ENCODE measurements at regions not wholly inside any gene's neighbourhood (a gene's known extent, or its start where the extent isn't known, plus 50 kb on each side); places are given as distances from the start of the nearest gene placed in this dataset.

GRCh38 chr7:96638669-96639068, 71.0 kb downstream of the SEM1 start:
- no peak for DNase-seq

- no peak for DNase-seq
These were observed 72.1 kb downstream of the SEM1 start for GRCh38 chr7:96637522-96637921.

GRCh38 chr7:96636979-96637378, 72.7 kb downstream of the SEM1 start:
- DNase-seq: no peak

- DNase-seq: peak; percentile 81
These were observed 73.2 kb downstream of the SEM1 start for GRCh38 chr7:96636342-96636860.

- no peak for DNase-seq
These were observed 79.8 kb downstream of the SEM1 start for GRCh38 chr7:96629884-96630283.

GRCh38 chr7:96624954-96625353, 84.7 kb downstream of the SEM1 start:
- no peak for DNase-seq

- no peak for DNase-seq
These were observed 87.7 kb downstream of the SEM1 start for GRCh38 chr7:96621932-96622331.

GRCh38 chr7:96614154-96614867, 95.3 kb downstream of the SEM1 start:
- DNase-seq: no peak

GRCh38 chr7:96612034-96612433, 97.6 kb downstream of the SEM1 start:
- no peak for DNase-seq

GRCh38 chr7:96605045-96605716, 104.5 kb downstream of the SEM1 start:
- DNase-seq: no peak

- DNase-seq: no peak
These were observed 110.2 kb downstream of the SEM1 start for GRCh38 chr7:96599288-96599936.

- no peak for DNase-seq
These were observed 111.2 kb downstream of the SEM1 start for GRCh38 chr7:96598421-96598820.

- DNase-seq: no peak
These were observed 113.4 kb downstream of the SEM1 start for GRCh38 chr7:96596120-96596826.

- no peak for DNase-seq
These were observed 117.6 kb downstream of the SEM1 start for GRCh38 chr7:96591900-96592676.

- no peak for DNase-seq
These were observed 118.3 kb downstream of the SEM1 start for GRCh38 chr7:96591159-96591899.

GRCh38 chr7:96589038-96589437, 120.6 kb downstream of the SEM1 start:
- no peak for DNase-seq

GRCh38 chr7:96579119-96579518, 130.5 kb downstream of the SEM1 start:
- DNase-seq: no peak

GRCh38 chr7:96578606-96579005, 131.0 kb downstream of the SEM1 start:
- no peak for DNase-seq

GRCh38 chr7:96563409-96563808, 146.2 kb downstream of the SEM1 start:
- DNase-seq: no peak

- DNase-seq: no peak
These were observed 146.7 kb downstream of the SEM1 start for GRCh38 chr7:96562966-96563365.

GRCh38 chr7:96562458-96562857, 147.2 kb downstream of the SEM1 start:
- DNase-seq: no peak
